ENCODE measurements at regions not wholly inside any gene's neighbourhood (a gene's known extent, or its start where the extent isn't known, plus 50 kb on each side); places are given as distances from the start of the nearest gene placed in this dataset.

GRCh38 chr9:21695443-21695842, 107.0 kb upstream of the MTAP start:
- no peak for DNase-seq (ENCODE audit: extremely low spot score)
- POLR2A ChIA-PET = no interaction called here
- TF ChIP-seq TARDBP (IDR thresholded peaks at IDR 0.05) (no peak), NFRKB (IDR thresholded peaks at IDR 0.05) (no peak), ELF4 (IDR thresholded peaks at IDR 0.05) (no peak), PKNOX1 (IDR thresholded peaks at IDR 0.05) (no peak), FOXK2 (IDR thresholded peaks at IDR 0.05) (no peak), SUZ12 (IDR thresholded peaks at IDR 0.05) (no peak), FOXM1 (IDR thresholded peaks at IDR 0.05; ENCODE audit: borderline replicate concordance) (no peak), ZNF384 (IDR thresholded peaks at IDR 0.05) (no peak), BHLHE40 (IDR thresholded peaks at IDR 0.05; ENCODE audit: borderline replicate concordance) (no peak), FOXA1 (IDR thresholded peaks at IDR 0.05) (no peak), SP1 (IDR thresholded peaks at IDR 0.05) (no peak), CTBP1 (IDR thresholded peaks at IDR 0.05; ENCODE audit: borderline replicate concordance) (no peak), LEF1 (IDR thresholded peaks at IDR 0.05; ENCODE audit: borderline replicate concordance) (no peak), ARNT (IDR thresholded peaks at IDR 0.05) (no peak)
- CTCF ChIA-PET = no interaction called here

GRCh38 chr9:21695874-21696341, 106.5 kb upstream of the MTAP start:
- POLR2A ChIA-PET = no interaction called here
- DNase-seq (ENCODE audit: extremely low spot score) = no peak
- no peak for TF ChIP-seq SUZ12 (IDR thresholded peaks at IDR 0.05)
- no peak for TF ChIP-seq FOXA1 (IDR thresholded peaks at IDR 0.05)
- no peak for TF ChIP-seq TARDBP (IDR thresholded peaks at IDR 0.05)
- TF ChIP-seq ELF4 (IDR thresholded peaks at IDR 0.05) = no peak
- TF ChIP-seq LEF1 (IDR thresholded peaks at IDR 0.05; ENCODE audit: borderline replicate concordance) = no peak
- TF ChIP-seq HDGF (IDR thresholded peaks at IDR 0.05; ENCODE audit: borderline replicate concordance) = no peak
- TF ChIP-seq ZNF384 (IDR thresholded peaks at IDR 0.05) = no peak
- TF ChIP-seq PKNOX1 (IDR thresholded peaks at IDR 0.05) = no peak
- no peak for TF ChIP-seq SP1 (IDR thresholded peaks at IDR 0.05)
- no peak for TF ChIP-seq CTBP1 (IDR thresholded peaks at IDR 0.05; ENCODE audit: borderline replicate concordance)
- TF ChIP-seq FOXK2 (IDR thresholded peaks at IDR 0.05) = no peak
- no peak for TF ChIP-seq ARNT (IDR thresholded peaks at IDR 0.05)
- TF ChIP-seq NFRKB (IDR thresholded peaks at IDR 0.05) = no peak
- no peak for TF ChIP-seq BHLHE40 (IDR thresholded peaks at IDR 0.05; ENCODE audit: borderline replicate concordance)
- TF ChIP-seq L3MBTL2 (conservative IDR thresholded peaks at IDR 0.05) = no peak
- TF ChIP-seq FOXM1 (IDR thresholded peaks at IDR 0.05; ENCODE audit: borderline replicate concordance) = no peak
- CTCF ChIA-PET = no interaction called here

GRCh38 chr9:21696411-21696871, 106.0 kb upstream of the MTAP start:
- ChIA-PET POLR2A (no interaction called here), CTCF (no interaction called here)
- TF ChIP-seq CTBP1 (IDR thresholded peaks at IDR 0.05; ENCODE audit: borderline replicate concordance) (no peak), BHLHE40 (IDR thresholded peaks at IDR 0.05; ENCODE audit: borderline replicate concordance) (no peak), ARNT (IDR thresholded peaks at IDR 0.05) (no peak), SUZ12 (IDR thresholded peaks at IDR 0.05) (no peak), TARDBP (IDR thresholded peaks at IDR 0.05) (no peak), PKNOX1 (IDR thresholded peaks at IDR 0.05) (no peak), LEF1 (IDR thresholded peaks at IDR 0.05; ENCODE audit: borderline replicate concordance) (no peak), FOXA1 (IDR thresholded peaks at IDR 0.05) (no peak), ZNF384 (IDR thresholded peaks at IDR 0.05) (no peak), ELF4 (IDR thresholded peaks at IDR 0.05) (no peak), NFRKB (IDR thresholded peaks at IDR 0.05) (no peak), SP1 (IDR thresholded peaks at IDR 0.05) (no peak), FOXM1 (IDR thresholded peaks at IDR 0.05; ENCODE audit: borderline replicate concordance) (no peak), HDGF (IDR thresholded peaks at IDR 0.05; ENCODE audit: borderline replicate concordance) (no peak), FOXK2 (IDR thresholded peaks at IDR 0.05) (no peak), L3MBTL2 (conservative IDR thresholded peaks at IDR 0.05) (no peak)
- DNase-seq (ENCODE audit: extremely low spot score) = peak; percentile 25

- POLR2A ChIA-PET = no interaction called here
- TF ChIP-seq CTBP1 (IDR thresholded peaks at IDR 0.05; ENCODE audit: borderline replicate concordance) (no peak), L3MBTL2 (conservative IDR thresholded peaks at IDR 0.05) (no peak), FOXA1 (IDR thresholded peaks at IDR 0.05) (no peak), ZNF384 (IDR thresholded peaks at IDR 0.05) (no peak), HDGF (IDR thresholded peaks at IDR 0.05; ENCODE audit: borderline replicate concordance) (no peak), FOXK2 (IDR thresholded peaks at IDR 0.05) (no peak), LEF1 (IDR thresholded peaks at IDR 0.05; ENCODE audit: borderline replicate concordance) (no peak), ELF4 (IDR thresholded peaks at IDR 0.05) (no peak), BHLHE40 (IDR thresholded peaks at IDR 0.05; ENCODE audit: borderline replicate concordance) (no peak), TARDBP (IDR thresholded peaks at IDR 0.05) (no peak), SUZ12 (IDR thresholded peaks at IDR 0.05) (no peak), ARNT (IDR thresholded peaks at IDR 0.05) (no peak), FOXM1 (IDR thresholded peaks at IDR 0.05; ENCODE audit: borderline replicate concordance) (no peak), SP1 (IDR thresholded peaks at IDR 0.05) (no peak), NFRKB (IDR thresholded peaks at IDR 0.05) (no peak)
- CTCF ChIA-PET = no interaction called here
- DNase-seq (ENCODE audit: extremely low spot score) = no peak
Observed at GRCh38 chr9:21708260-21708711, 94.2 kb upstream of the MTAP start.

- DNase-seq (ENCODE audit: extremely low spot score) = no peak
- ChIA-PET POLR2A (no interaction called here), CTCF (interaction anchor here (0.6 to 0.7 kb wide), 2 partner anchors 50 to 150 kb away, joined by 3 read pairs; no protein-coding TSS in a partner anchor)
- no peak for TF ChIP-seq SP1 (IDR thresholded peaks at IDR 0.05)
Observed at GRCh38 chr9:21708856-21709255, 93.6 kb upstream of the MTAP start.

GRCh38 chr9:21709464-21710058, 92.9 kb upstream of the MTAP start:
- TF ChIP-seq SP1 (IDR thresholded peaks at IDR 0.05) = no peak
- no peak for TF ChIP-seq ZNF384 (IDR thresholded peaks at IDR 0.05)
- no peak for TF ChIP-seq ELF4 (IDR thresholded peaks at IDR 0.05)
- no peak for TF ChIP-seq L3MBTL2 (conservative IDR thresholded peaks at IDR 0.05)
- no peak for TF ChIP-seq HDGF (IDR thresholded peaks at IDR 0.05; ENCODE audit: borderline replicate concordance)
- TF ChIP-seq LEF1 (IDR thresholded peaks at IDR 0.05; ENCODE audit: borderline replicate concordance) = no peak
- TF ChIP-seq TARDBP (IDR thresholded peaks at IDR 0.05) = no peak
- no peak for TF ChIP-seq BHLHE40 (IDR thresholded peaks at IDR 0.05; ENCODE audit: borderline replicate concordance)
- no peak for TF ChIP-seq PKNOX1 (IDR thresholded peaks at IDR 0.05)
- no peak for TF ChIP-seq FOXK2 (IDR thresholded peaks at IDR 0.05)
- peak; percentile 62 for DNase-seq (ENCODE audit: extremely low spot score)
- CTCF ChIA-PET = interaction anchor here (0.6 to 0.7 kb wide), 2 partner anchors 50 to 151 kb away, joined by 3 read pairs; no protein-coding TSS in a partner anchor
- POLR2A ChIA-PET = no interaction called here

Data from HEK293T (cell line).